Heart left ventricle (tissue), 13 donors: ENCODE measurements at regions not wholly inside any gene's neighbourhood (a gene's known extent, or its start where the extent isn't known, plus 50 kb on each side); places are given as distances from the start of the nearest gene placed in this dataset.

Experiments
- CTCF ChIP-seq, 12 donors: fragments of 200-600 bp; sonication (generic) in 4 of 12; IDR thresholded peaks; one replicate each; pipeline versions ENCODE4 v1.5.0 to v1.8.0; 2018 to 2022; ENCODE audit warnings: antibody characterized with exemption in 12 of 12, mild to moderate bottlenecking in 5 of 12
- POLR2A ChIP-seq, 2 donors: fragments of 450-650 bp; IDR thresholded peaks; one replicate each; pipeline ENCODE4 v1.6.1; 2017; ENCODE audit warnings: antibody characterized with exemption in 2 of 2, mild to moderate bottlenecking in 2 of 2, moderate library complexity in 2 of 2
- donor health status: ischemic (EF 13 %, LVEDD 7.1; RV severe dilation, severe dysfunction).
- donor health status: DM: no; HTN: yes; CAD: no.
- donor health status: DM: no; HTN: no; CAD: no.
- donor health status: ischemic (EF 25% LVEDD 6.9; RV normal size, moderate dysfunction).
- donor health status: ischemic (EF 25% LVEDD 5.7; RV mildly dilated, moderate dysfunction).
- donor health status: ischemic (EF 35%, LVEDD 5.7; RV mildly dilated, moderate dysfunction).
- donor health status: nonischemic (EF 11% LVEDD 7.7; RV severe dilation, severe dysfunction).
- donor health status: DM: yes; HTN: yes; CAD: no.
- donor health status: PGD.
- donor health status: ischemic (EF 29% LVEDD 5.4; RV normal size, mild dysfunction).
- donor health status: nonischemic (EF 23%, LVEDD 6.1; RV moderate dilation, normal function).

DNA sequence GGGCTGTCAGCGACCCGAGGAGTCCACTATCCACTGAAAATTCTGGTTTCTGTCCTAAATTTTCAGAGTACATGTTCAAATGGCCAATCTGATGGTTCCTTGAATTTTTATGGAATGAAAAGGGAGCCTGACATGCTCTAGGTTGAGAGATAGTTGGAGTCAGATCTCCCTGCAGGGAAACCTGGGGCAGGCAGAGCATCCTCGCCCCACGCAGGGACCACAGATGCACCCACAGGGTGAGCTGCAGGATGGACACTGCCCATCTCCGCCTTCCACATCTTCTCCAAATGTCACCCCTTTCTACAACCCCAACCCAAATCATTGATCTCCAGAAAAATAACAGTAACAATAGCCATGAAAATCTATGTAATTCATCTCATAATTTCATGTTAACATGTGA is 114.2 kb upstream of the IGLL5 start:
- no peak for TF ChIP-seq POLR2A (IDR thresholded peaks at IDR 0.05)
- TF ChIP-seq CTCF (IDR thresholded peaks at IDR 0.05) = no peak
